ENCODE measurements at regions not wholly inside any gene's neighbourhood (a gene's known extent, or its start where the extent isn't known, plus 50 kb on each side); places are given as distances from the start of the nearest gene placed in this dataset.
A peak's percentile ranks its signal among the peaks of the same experiment; 100 is the strongest.

- Histone ChIP-seq H3K27ac (no peak overlapping the region), H3K4me1 (no peaks in the 10 kb centered on the region), H3K36me3 (no peaks in the 10 kb centered on the region), H3K27me3 (no peaks in the 10 kb centered on the region), H3K4me3 (no peak overlapping the region), H3K9me3 (no peaks in the 10 kb centered on the region)
- intact Hi-C loops (cut with DNase I) = no loop called here
- DNase-seq = no peak
- no peak for TF ChIP-seq POLR2A (IDR thresholded peaks at IDR 0.05)
- TF ChIP-seq EP300 (IDR thresholded peaks at IDR 0.05) = no peak
- no peak for TF ChIP-seq POLR2AphosphoS5 (IDR thresholded peaks at IDR 0.05)
- TF ChIP-seq CTCF (IDR thresholded peaks at IDR 0.05) = no peak
- WGBS, 2 donors = 65 to 68% methylated on average over 2 of the region's 2 CpGs
Observed at GRCh38 chr7:13198727-13199126, 511.3 kb downstream of the ARL4A start.

GRCh38 chr7:13201628-13202027 is 514.2 kb downstream of the ARL4A start:
- Histone ChIP-seq H3K4me1 (no peaks in the 10 kb centered on the region), H3K9me3 (no peaks in the 10 kb centered on the region), H3K27ac (no peak overlapping the region), H3K4me3 (no peak overlapping the region), H3K36me3 (no peaks in the 10 kb centered on the region), H3K27me3 (no peaks in the 10 kb centered on the region)
- TF ChIP-seq POLR2A (IDR thresholded peaks at IDR 0.05) (no peak), CTCF (IDR thresholded peaks at IDR 0.05) (no peak), EP300 (IDR thresholded peaks at IDR 0.05) (no peak), POLR2AphosphoS5 (IDR thresholded peaks at IDR 0.05) (no peak)
- WGBS, 2 donors = 38 to 39% methylated on average over 1 of the region's 1 CpG
- intact Hi-C loops (cut with DNase I) = no loop called here
- DNase-seq = no peak

GRCh38 chr7:13217768-13218167 is 530.3 kb downstream of the ARL4A start:
- Histone ChIP-seq H3K36me3 (no peaks in the 10 kb centered on the region), H3K27ac (peak overlapping the region in 1 of 4 donors; percentile 19), H3K27me3 (no peaks in the 10 kb centered on the region), H3K9me3 (no peaks in the 10 kb centered on the region), H3K4me3 (no peak overlapping the region), H3K4me1 (peaks cover 0 to 15% (median 7%) of the 10 kb centered on the region in 4 donors)
- WGBS, 2 donors = 44 to 45% methylated on average over 1 of the region's 1 CpG
- intact Hi-C loops (cut with DNase I) = no loop called here
- TF ChIP-seq CTCF (IDR thresholded peaks at IDR 0.05) (no peak), EP300 (IDR thresholded peaks at IDR 0.05) (no peak), POLR2A (IDR thresholded peaks at IDR 0.05) (no peak), POLR2AphosphoS5 (IDR thresholded peaks at IDR 0.05) (no peak)
- no peak for DNase-seq

GRCh38 chr7:13225068-13225467 is 537.6 kb downstream of the ARL4A start:
- Histone ChIP-seq H3K27ac (no peak overlapping the region), H3K27me3 (no peaks in the 10 kb centered on the region), H3K4me1 (no peaks in the 10 kb centered on the region), H3K9me3 (no peaks in the 10 kb centered on the region), H3K36me3 (no peaks in the 10 kb centered on the region), H3K4me3 (no peak overlapping the region)
- DNase-seq = no peak
- no peak for TF ChIP-seq EP300 (IDR thresholded peaks at IDR 0.05)
- no peak for TF ChIP-seq POLR2AphosphoS5 (IDR thresholded peaks at IDR 0.05)
- no peak for TF ChIP-seq POLR2A (IDR thresholded peaks at IDR 0.05)
- no peak for TF ChIP-seq CTCF (IDR thresholded peaks at IDR 0.05)
- 87 to 95% methylated on average over 1 of the region's 1 CpG for WGBS, 2 donors
- intact Hi-C loops (cut with DNase I) = no loop called here

- intact Hi-C loops (cut with DNase I) = no loop called here
- H3K27ac ChIP-seq = no peak overlapping the region
- 84 to 91% methylated on average over 4 of the region's 4 CpGs for WGBS, 2 donors
- H3K27me3 ChIP-seq = no peaks in the 10 kb centered on the region
- no peak for DNase-seq
- H3K9me3 ChIP-seq = no peaks in the 10 kb centered on the region
- no peaks in the 10 kb centered on the region for H3K36me3 ChIP-seq
- no peaks in the 10 kb centered on the region for H3K4me1 ChIP-seq
- TF ChIP-seq CTCF (IDR thresholded peaks at IDR 0.05) = no peak
- no peak for TF ChIP-seq POLR2AphosphoS5 (IDR thresholded peaks at IDR 0.05)
- no peak for TF ChIP-seq EP300 (IDR thresholded peaks at IDR 0.05)
- no peak for TF ChIP-seq POLR2A (IDR thresholded peaks at IDR 0.05)
- H3K4me3 ChIP-seq = no peak overlapping the region
Observed at GRCh38 chr7:13226385-13226784, 539.0 kb downstream of the ARL4A start.

Measured in sigmoid colon (tissue), 6 donors.